ENCODE measurements at regions not wholly inside any gene's neighbourhood (a gene's known extent, or its start where the extent isn't known, plus 50 kb on each side); places are given as distances from the start of the nearest gene placed in this dataset.

- TF ChIP-seq IRF9 (tag; IDR thresholded peaks at IDR 0.05): no peak
- no peak for TF ChIP-seq ELF1 (tag; IDR thresholded peaks at IDR 0.05)
- TF ChIP-seq MAX (CRISPR knock-in tag; IDR thresholded peaks at IDR 0.05): no peak
- TF ChIP-seq ZNF511 (CRISPR knock-in tag; IDR thresholded peaks at IDR 0.05): no peak
- TF ChIP-seq DIDO1 (tag; IDR thresholded peaks at IDR 0.05; ENCODE audit: low read depth): no peak
- no peak for TF ChIP-seq ZBTB1 (CRISPR knock-in tag; IDR thresholded peaks at IDR 0.05; ENCODE audit: borderline replicate concordance, low read depth)
Observed at GRCh38 chr12:75951399-75952278, 79.9 kb downstream of the PHLDA1 start.
